ENCODE measurements at regions not wholly inside any gene's neighbourhood (a gene's known extent, or its start where the extent isn't known, plus 50 kb on each side); places are given as distances from the start of the nearest gene placed in this dataset.

DNA sequence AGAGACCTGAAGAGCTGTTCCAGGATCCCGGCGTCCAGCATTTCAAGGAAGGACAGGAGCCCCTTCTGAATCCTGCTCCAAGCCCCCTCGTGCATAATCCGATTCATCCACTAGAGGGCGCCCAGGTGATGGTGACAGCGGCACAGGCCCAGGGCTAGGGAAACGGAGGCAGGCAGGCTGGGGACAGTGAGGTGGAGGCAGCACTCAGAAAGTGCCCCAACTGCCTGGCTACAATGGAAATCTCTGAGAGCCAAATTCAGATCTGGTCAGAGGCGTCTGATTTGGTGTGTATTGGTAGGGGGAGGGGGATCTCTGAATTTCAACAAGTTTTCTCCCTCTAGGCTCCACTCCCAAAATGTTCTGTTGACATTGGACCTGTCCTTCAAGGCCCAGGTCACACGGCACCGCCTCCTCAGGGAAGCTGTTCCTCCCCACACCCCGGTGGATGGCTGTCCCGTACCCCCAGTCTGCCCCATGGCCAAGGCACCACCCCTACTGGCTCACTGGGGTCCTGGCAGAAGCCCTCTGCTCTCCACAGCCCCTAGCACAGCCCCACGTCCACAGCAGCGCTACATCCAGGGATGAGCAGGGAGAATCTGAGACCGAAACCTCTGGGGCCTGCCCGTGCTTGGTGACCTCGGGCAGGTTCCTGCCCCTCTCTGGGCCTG, 142.9 kb downstream of the CRYBB2 start:
- WGBS, 2 donors (ENCODE audit: low coverage in 1 of 2), result 8% methylated on average over 2 of the region's 17 CpGs; no CpG with 5 or more reads in 1 of the 2 donors
- TF ChIP-seq, protein P1, sequence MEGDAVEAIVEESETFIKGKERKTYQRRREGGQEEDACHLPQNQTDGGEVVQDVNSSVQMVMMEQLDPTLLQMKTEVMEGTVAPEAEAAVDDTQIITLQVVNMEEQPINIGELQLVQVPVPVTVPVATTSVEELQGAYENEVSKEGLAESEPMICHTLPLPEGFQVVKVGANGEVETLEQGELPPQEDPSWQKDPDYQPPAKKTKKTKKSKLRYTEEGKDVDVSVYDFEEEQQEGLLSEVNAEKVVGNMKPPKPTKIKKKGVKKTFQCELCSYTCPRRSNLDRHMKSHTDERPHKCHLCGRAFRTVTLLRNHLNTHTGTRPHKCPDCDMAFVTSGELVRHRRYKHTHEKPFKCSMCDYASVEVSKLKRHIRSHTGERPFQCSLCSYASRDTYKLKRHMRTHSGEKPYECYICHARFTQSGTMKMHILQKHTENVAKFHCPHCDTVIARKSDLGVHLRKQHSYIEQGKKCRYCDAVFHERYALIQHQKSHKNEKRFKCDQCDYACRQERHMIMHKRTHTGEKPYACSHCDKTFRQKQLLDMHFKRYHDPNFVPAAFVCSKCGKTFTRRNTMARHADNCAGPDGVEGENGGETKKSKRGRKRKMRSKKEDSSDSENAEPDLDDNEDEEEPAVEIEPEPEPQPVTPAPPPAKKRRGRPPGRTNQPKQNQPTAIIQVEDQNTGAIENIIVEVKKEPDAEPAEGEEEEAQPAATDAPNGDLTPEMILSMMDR (IDR thresholded peaks at IDR 0.05), result peak in 3 of 4 experiments; percentile 66 to 91 (median 79)
- TF ChIP-seq EP300 (IDR thresholded peaks at IDR 0.05), result no peak
- peak; percentile 26 for ATAC-seq
- H3K4me1 ChIP-seq, result peaks cover 0 to 54% (median 18%) of the 10 kb centered on the region in 3 donors
- H3K4me3 ChIP-seq, result no peak overlapping the region
- no peaks in the 10 kb centered on the region for H3K27me3 ChIP-seq
- peaks cover 0 to 34% of the 10 kb centered on the region in 2 donors for H3K36me3 ChIP-seq
- H3K9me3 ChIP-seq, result no peaks in the 10 kb centered on the region
- H3K27ac ChIP-seq, result peak overlapping the region in 2 of 4 donors; percentile 46 to 54

- TF ChIP-seq, protein P1 (IDR thresholded peaks at IDR 0.05), result no peak
- no peak for TF ChIP-seq EP300 (IDR thresholded peaks at IDR 0.05)
- no peak for TF ChIP-seq POLR2A (IDR thresholded peaks at IDR 0.05)
- Histone ChIP-seq H3K9me3 (no peaks in the 10 kb centered on the region), H3K27ac (peak overlapping the region in 2 of 4 donors; percentile 46 to 54), H3K27me3 (no peaks in the 10 kb centered on the region), H3K4me1 (peaks cover 0 to 54% (median 18%) of the 10 kb centered on the region in 3 donors), H3K36me3 (peaks cover 0 to 29% of the 10 kb centered on the region in 2 donors), H3K4me3 (no peak overlapping the region)
- ATAC-seq, result no peak
- WGBS, 2 donors (ENCODE audit: low coverage in 1 of 2), result 40% methylated on average over 7 of the region's 11 CpGs; no CpG with 5 or more reads in 1 of the 2 donors
Measured at GRCh38 chr22:25362883-25363240, 143.4 kb downstream of the CRYBB2 start.

DNA sequence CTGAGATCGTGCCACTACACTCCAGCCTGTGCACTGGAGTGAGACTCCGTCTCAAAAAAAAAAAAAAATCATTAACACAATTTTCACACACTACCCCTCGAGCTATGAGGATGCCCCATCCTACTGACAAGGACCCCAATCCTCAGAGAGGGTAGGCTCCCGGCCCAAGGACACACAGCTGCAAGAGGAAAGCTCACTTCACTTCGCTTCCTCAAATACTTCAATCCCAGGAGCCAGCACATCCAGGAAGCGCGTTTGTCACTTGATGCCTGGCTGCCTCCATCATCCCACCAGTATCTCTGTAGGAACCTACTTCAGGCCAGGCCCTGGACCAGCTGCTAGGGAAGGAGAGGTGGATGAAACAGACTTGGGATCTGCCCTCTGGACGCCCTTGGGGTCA, 144.0 kb downstream of the CRYBB2 start:
- Histone ChIP-seq H3K36me3 (peaks cover 0 to 23% of the 10 kb centered on the region in 2 donors), H3K9me3 (no peaks in the 10 kb centered on the region), H3K4me3 (no peak overlapping the region), H3K4me1 (peaks cover 0 to 54% (median 18%) of the 10 kb centered on the region in 3 donors), H3K27me3 (no peaks in the 10 kb centered on the region), H3K27ac (peak overlapping the region in 2 of 4 donors; percentile 46 to 54)
- no peak for ATAC-seq
- WGBS, 2 donors (ENCODE audit: low coverage in 1 of 2), result 86 to 100% methylated on average over 3 to 7 of the region's 8 CpGs
- TF ChIP-seq EP300 (IDR thresholded peaks at IDR 0.05), result no peak
- no peak for TF ChIP-seq POLR2A (IDR thresholded peaks at IDR 0.05)
- TF ChIP-seq POLR2AphosphoS5 (IDR thresholded peaks at IDR 0.05), result no peak
- TF ChIP-seq, protein P1 (IDR thresholded peaks at IDR 0.05), result no peak

GRCh38 chr22:25364281-25364680, 144.8 kb downstream of the CRYBB2 start:
- H3K36me3 ChIP-seq, result peaks cover 0 to 15% of the 10 kb centered on the region in 2 donors
- peak overlapping the region in 1 of 4 donors; percentile 17 for H3K27ac ChIP-seq
- H3K4me1 ChIP-seq, result peaks cover 0 to 58% (median 18%) of the 10 kb centered on the region in 3 donors
- H3K4me3 ChIP-seq, result no peak overlapping the region
- ATAC-seq, result no peak
- no peaks in the 10 kb centered on the region for H3K9me3 ChIP-seq
- TF ChIP-seq POLR2A (IDR thresholded peaks at IDR 0.05) (no peak), EP300 (IDR thresholded peaks at IDR 0.05) (no peak), POLR2AphosphoS5 (IDR thresholded peaks at IDR 0.05) (no peak)
- TF ChIP-seq, protein P1 (IDR thresholded peaks at IDR 0.05), result no peak
- WGBS, 2 donors (ENCODE audit: low coverage in 1 of 2), result no CpG with 5 or more reads among the region's 1 CpG
- no peaks in the 10 kb centered on the region for H3K27me3 ChIP-seq

GRCh38 chr22:25364736-25365241, 145.3 kb downstream of the CRYBB2 start:
- WGBS, 2 donors (ENCODE audit: low coverage in 1 of 2), result 67 to 80% methylated on average over 1 to 3 of the region's 13 CpGs
- H3K9me3 ChIP-seq, result no peaks in the 10 kb centered on the region
- TF ChIP-seq, protein P1 (IDR thresholded peaks at IDR 0.05), result no peak
- TF ChIP-seq POLR2A (IDR thresholded peaks at IDR 0.05) (no peak), EP300 (IDR thresholded peaks at IDR 0.05) (no peak), POLR2AphosphoS5 (IDR thresholded peaks at IDR 0.05) (no peak)
- peaks cover 0 to 10% of the 10 kb centered on the region in 2 donors for H3K36me3 ChIP-seq
- peak overlapping the region in 1 of 4 donors; percentile 17 for H3K27ac ChIP-seq
- H3K4me3 ChIP-seq, result no peak overlapping the region
- H3K4me1 ChIP-seq, result peaks cover 0 to 61% (median 18%) of the 10 kb centered on the region in 3 donors
- no peak for ATAC-seq
- H3K27me3 ChIP-seq, result no peaks in the 10 kb centered on the region

All from gastroesophageal sphincter (tissue), 4 donors.